Forelimb muscle (tissue), 1 donor: ENCODE measurements at regions not wholly inside any gene's neighbourhood (a gene's known extent, or its start where the extent isn't known, plus 50 kb on each side); places are given as distances from the start of the nearest gene placed in this dataset.

Source experiments
- DNase-seq: peaks from one replicate; pipeline ENCODE4 v3.0.0-alpha.2; 2013; ENCODE audit warnings: low read depth

DNA sequence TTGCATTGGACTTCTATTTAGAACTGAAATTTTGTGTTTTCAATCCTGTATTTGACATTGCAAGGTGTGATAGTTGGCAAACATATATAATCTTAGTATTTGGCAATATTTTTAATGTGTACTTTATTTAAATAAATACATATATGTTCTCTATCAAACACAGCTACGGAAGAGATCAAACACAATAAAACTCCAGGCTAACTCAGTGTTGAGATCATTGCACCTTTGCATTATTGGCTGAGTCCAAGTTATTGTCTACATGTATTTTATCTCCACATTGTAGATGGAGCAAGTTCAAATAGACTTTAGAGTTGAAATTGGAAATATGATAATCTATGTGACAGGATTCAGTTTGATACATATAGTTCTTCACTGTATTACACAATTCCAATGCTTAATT, 176.7 kb downstream of the ST6GAL2 start:
- no peak for DNase-seq

GRCh38 chr2:106719222-106719621, 166.7 kb downstream of the ST6GAL2 start:
- peak; percentile 14 for DNase-seq

- no peak for DNase-seq
These were observed 165.9 kb downstream of the ST6GAL2 start for GRCh38 chr2:106720026-106720425.

DNA sequence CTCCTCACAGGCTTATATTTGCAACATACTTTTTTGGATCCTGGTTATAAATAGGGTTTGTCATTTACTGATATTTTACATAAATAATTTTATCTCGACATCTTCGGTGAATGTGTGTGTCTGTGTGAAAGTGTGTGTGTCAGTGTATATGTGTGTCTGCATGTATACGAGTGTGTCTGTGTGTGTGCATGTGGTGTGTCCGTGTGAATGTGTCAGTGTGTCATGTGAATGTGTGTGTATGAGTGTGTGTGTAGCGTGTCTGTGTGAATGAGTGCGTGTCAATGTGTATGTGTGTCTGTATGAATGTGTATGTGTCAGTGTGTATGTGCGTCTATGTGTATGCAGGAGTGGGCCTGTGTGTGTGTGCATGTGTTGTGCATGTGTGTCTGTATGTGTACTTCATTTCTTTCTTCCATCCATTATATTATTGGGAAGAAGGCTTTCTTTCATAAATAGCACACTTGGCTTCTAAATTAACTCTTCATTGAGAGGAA, 161.6 kb downstream of the ST6GAL2 start:
- no peak for DNase-seq

DNA sequence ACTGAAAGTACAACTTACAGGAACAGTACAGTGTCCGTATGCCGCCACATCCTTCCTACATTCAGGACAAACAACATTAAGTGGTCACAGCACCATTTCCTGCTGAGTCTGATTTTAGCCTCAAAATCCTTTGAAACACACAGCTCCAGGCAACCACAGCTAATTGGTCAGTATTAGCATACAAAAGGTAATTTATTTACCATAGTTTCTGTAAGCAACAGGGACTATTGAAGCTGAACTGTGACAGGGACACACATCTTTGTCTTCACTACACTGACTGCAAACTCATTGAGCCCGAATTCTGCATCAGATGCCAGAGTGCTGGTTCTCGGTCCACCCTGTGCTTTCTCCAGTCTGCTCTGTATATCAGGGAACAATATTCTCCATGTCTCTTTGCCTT, 151.8 kb downstream of the ST6GAL2 start:
- DNase-seq, result no peak

DNA sequence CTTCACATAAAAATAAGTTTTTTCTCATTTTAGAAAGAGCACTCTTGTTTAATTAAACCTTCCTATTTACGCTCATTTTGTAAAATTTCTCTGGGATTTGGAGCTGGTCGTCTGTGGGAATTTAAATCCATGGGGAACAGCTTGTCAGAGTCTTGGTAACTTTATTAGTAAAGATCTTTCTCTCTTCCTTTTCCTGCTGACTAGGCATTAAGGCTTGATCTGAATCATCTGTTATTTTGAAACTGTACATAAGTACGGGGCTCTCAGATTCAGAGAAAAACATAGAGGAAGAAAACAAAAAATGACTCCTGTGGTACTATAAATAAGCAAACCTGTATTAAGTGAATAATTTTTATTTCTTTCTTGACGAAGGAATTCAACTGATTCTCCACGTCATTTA, 150.2 kb downstream of the ST6GAL2 start:
- DNase-seq, result no peak

- no peak for DNase-seq
These were observed 149.7 kb downstream of the ST6GAL2 start for GRCh38 chr2:106736221-106736620.

GRCh38 chr2:106745468-106745867, 140.5 kb downstream of the ST6GAL2 start:
- peak; percentile 5 for DNase-seq

GRCh38 chr2:106749823-106750222, 136.1 kb downstream of the ST6GAL2 start:
- DNase-seq, result no peak
